CD1c-positive myeloid dendritic cell (primary cell): ENCODE measurements at regions not wholly inside any gene's neighbourhood (a gene's known extent, or its start where the extent isn't known, plus 50 kb on each side); places are given as distances from the start of the nearest gene placed in this dataset.

ENCODE experiments used
- DNase-seq: peaks from one replicate; pipeline ENCODE4 v3.0.0-alpha.2; 2016; ENCODE audit errors: extremely low spot score

- no peak for DNase-seq
Observed at GRCh38 chr5:74916831-74917710, 50.9 kb upstream of the FAM169A start.
